Panc1 (cell line): ENCODE measurements at regions not wholly inside any gene's neighbourhood (a gene's known extent, or its start where the extent isn't known, plus 50 kb on each side); places are given as distances from the start of the nearest gene placed in this dataset.

Experiments used
- ATAC-seq: fragments of 200-7000 bp; cut with Tn5 transposase; 2 replicates; pipeline ENCODE4 v1.9.1; 2020; ENCODE audit warnings: mild to moderate bottlenecking, moderate library complexity
- BruUV-seq: library from RNA; stranded (reverse); fragments of 400-500 nt; replicated peaks from 2 replicates; lab custom pipeline; 2021; lab: Mats Ljungman, UMichigan
- CTCF ChIA-PET: fragments of 300-600 bp; sonication (Branson Sonifier 250); formaldehyde crosslinking; loops from one replicate; lab custom pipeline; 2022; ENCODE audit warnings: antibody characterized with exemption; lab: Charles Lee
- POLR2A ChIA-PET: fragments of 300-600 bp; sonication (Branson Sonifier 250); formaldehyde crosslinking; loops from one replicate; lab custom pipeline; 2022; ENCODE audit warnings: antibody characterized with exemption; lab: Charles Lee
- DNase-seq: peaks from one replicate; pipeline ENCODE4 v3.0.0-alpha.2; 2010; ENCODE audit warnings: low read depth, low spot score
- H3K27ac ChIP-seq: 2 replicates; pipeline ENCODE4 v1.5.1; 2011; ENCODE audit warnings: mild to moderate bottlenecking, low read length, inconsistent platforms
- H3K27me3 ChIP-seq: fragments of 200-500 bp; sonication (Bioruptor generic); 2 replicates; pipeline ENCODE4 v1.6.0; 2014; ENCODE audit warnings: low read length, inconsistent platforms; ENCODE audit not compliant: control insufficient read depth, insufficient read depth
- H3K36me3 ChIP-seq: fragments of 200-500 bp; sonication (Bioruptor generic); 2 replicates; pipeline ENCODE4 v1.5.1; 2014; ENCODE audit warnings: inconsistent platforms, mild to moderate bottlenecking, low read length, moderate library complexity; ENCODE audit not compliant: control insufficient read depth, insufficient read depth
- H3K4me1 ChIP-seq: 2 replicates; pipeline ENCODE4 v1.5.1; 2011; ENCODE audit warnings: inconsistent platforms, mild to moderate bottlenecking, low read length, moderate library complexity; ENCODE audit not compliant: control insufficient read depth, insufficient read depth
- H3K4me3 ChIP-seq, 2 experiments: 2 replicates each; pipeline ENCODE4 v1.5.1; 2011 to 2012; ENCODE audit warnings: low read depth in 2 of 2, low read length in 2 of 2, mild to moderate bottlenecking in 2 of 2, inconsistent platforms in 1 of 2, moderate library complexity in 1 of 2
- H3K9me3 ChIP-seq: fragments of 200-500 bp; sonication (Bioruptor generic); 2 replicates; pipeline ENCODE4 v1.5.1; 2014; ENCODE audit warnings: low read depth, mild to moderate bottlenecking, inconsistent platforms, low read length, moderate library complexity; ENCODE audit not compliant: control insufficient read depth, insufficient read depth
- POLR2AphosphoS5 ChIP-seq: IDR thresholded peaks from 2 replicates; pipeline ENCODE4 v1.6.1; 2012; ENCODE audit warnings: mild to moderate bottlenecking, low read depth, low read length, moderate library complexity
- SIN3A ChIP-seq: IDR thresholded peaks from 2 replicates; pipeline ENCODE4 v1.6.1; 2012; ENCODE audit warnings: low read depth, mild to moderate bottlenecking, low read length, moderate library complexity, borderline replicate concordance; ENCODE audit not compliant: insufficient read depth
- TCF7L2 ChIP-seq: IDR thresholded peaks from 2 replicates; pipeline ENCODE4 v1.6.1; 2011; ENCODE audit warnings: mild to moderate bottlenecking, low read depth, low read length, inconsistent platforms
- in situ Hi-C: cut with HindIII; loops from 2 replicates; pipeline ENCODE4 v1.10.0; 2016; ENCODE audit warnings: low sequenced_read_pairs, low pct_unique_long_range_greater_than_20kb
- intact Hi-C: fragments of 100-400 bp; cut with micrococcal nuclease; formaldehyde crosslinking; loops from one replicate; pipeline ENCODE4 v1.10.0; 2022; ENCODE audit not compliant: unreplicated experiment
- TF ChIP-seq, protein P1 (sequence below): fragments of 450-650 bp; IDR thresholded peaks from 2 replicates; pipeline ENCODE4 v1.5.1; 2017; ENCODE audit warnings: mild to moderate bottlenecking
- TF ChIP-seq, protein P2 (sequence below), 2 experiments: IDR thresholded peaks; 2 replicates each; pipeline ENCODE4 v1.6.1; 2011 to 2012; ENCODE audit warnings: low read depth in 2 of 2, control low read depth in 1 of 2, low read length in 1 of 2, mild to moderate bottlenecking in 1 of 2, moderate library complexity in 1 of 2; ENCODE audit not compliant: insufficient read depth in 1 of 2

DNA sequence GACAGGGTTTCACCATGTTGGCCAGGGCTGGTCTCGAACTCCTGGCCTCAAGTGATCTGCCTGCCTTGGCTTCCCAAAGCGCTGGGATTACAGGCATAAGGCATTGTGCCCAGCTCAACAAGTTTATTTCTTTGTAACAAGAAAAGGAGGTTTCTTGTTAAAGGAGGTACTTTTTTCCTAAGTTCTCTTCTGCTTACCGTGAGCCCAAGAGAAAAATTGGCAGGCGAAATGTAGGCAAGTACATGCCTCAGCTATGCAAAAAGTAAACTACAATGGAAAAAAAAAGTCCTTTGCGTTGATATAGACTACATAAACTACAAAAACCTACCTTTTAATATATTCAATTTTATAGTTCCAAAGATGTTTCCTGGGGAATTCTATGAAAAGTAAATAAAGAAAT is 122.6 kb downstream of the DKK1 start:
- intact Hi-C loops (no loop called here), in situ Hi-C loops (no loop called here)
- ATAC-seq (no peak), DNase-seq (no peak)
- H3K27me3 ChIP-seq: no peaks in the 10 kb centered on the region
- ChIA-PET POLR2A (no interaction called here), CTCF (no interaction called here)
- TF ChIP-seq, protein P1, sequence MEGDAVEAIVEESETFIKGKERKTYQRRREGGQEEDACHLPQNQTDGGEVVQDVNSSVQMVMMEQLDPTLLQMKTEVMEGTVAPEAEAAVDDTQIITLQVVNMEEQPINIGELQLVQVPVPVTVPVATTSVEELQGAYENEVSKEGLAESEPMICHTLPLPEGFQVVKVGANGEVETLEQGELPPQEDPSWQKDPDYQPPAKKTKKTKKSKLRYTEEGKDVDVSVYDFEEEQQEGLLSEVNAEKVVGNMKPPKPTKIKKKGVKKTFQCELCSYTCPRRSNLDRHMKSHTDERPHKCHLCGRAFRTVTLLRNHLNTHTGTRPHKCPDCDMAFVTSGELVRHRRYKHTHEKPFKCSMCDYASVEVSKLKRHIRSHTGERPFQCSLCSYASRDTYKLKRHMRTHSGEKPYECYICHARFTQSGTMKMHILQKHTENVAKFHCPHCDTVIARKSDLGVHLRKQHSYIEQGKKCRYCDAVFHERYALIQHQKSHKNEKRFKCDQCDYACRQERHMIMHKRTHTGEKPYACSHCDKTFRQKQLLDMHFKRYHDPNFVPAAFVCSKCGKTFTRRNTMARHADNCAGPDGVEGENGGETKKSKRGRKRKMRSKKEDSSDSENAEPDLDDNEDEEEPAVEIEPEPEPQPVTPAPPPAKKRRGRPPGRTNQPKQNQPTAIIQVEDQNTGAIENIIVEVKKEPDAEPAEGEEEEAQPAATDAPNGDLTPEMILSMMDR: no peak
- TF ChIP-seq TCF7L2 (no peak), SIN3A (no peak), POLR2AphosphoS5 (no peak)
- TF ChIP-seq, protein P2, sequence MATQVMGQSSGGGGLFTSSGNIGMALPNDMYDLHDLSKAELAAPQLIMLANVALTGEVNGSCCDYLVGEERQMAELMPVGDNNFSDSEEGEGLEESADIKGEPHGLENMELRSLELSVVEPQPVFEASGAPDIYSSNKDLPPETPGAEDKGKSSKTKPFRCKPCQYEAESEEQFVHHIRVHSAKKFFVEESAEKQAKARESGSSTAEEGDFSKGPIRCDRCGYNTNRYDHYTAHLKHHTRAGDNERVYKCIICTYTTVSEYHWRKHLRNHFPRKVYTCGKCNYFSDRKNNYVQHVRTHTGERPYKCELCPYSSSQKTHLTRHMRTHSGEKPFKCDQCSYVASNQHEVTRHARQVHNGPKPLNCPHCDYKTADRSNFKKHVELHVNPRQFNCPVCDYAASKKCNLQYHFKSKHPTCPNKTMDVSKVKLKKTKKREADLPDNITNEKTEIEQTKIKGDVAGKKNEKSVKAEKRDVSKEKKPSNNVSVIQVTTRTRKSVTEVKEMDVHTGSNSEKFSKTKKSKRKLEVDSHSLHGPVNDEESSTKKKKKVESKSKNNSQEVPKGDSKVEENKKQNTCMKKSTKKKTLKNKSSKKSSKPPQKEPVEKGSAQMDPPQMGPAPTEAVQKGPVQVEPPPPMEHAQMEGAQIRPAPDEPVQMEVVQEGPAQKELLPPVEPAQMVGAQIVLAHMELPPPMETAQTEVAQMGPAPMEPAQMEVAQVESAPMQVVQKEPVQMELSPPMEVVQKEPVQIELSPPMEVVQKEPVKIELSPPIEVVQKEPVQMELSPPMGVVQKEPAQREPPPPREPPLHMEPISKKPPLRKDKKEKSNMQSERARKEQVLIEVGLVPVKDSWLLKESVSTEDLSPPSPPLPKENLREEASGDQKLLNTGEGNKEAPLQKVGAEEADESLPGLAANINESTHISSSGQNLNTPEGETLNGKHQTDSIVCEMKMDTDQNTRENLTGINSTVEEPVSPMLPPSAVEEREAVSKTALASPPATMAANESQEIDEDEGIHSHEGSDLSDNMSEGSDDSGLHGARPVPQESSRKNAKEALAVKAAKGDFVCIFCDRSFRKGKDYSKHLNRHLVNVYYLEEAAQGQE (IDR thresholded peaks at IDR 0.05; ENCODE audit: insufficient read depth in 1 of 2, low read depth in 2 of 2, low read length in 1 of 2): no peak
- no peak overlapping the region for H3K4me3 ChIP-seq
- no peaks in the 10 kb centered on the region for H3K4me1 ChIP-seq
- BruUV-seq: no TSS peak
- H3K9me3 ChIP-seq: peaks cover 59% of the 10 kb centered on the region
- no peaks in the 10 kb centered on the region for H3K36me3 ChIP-seq
- peak overlapping the region; percentile 98; the same call in 1 of the 2 replicates for H3K27ac ChIP-seq

DNA sequence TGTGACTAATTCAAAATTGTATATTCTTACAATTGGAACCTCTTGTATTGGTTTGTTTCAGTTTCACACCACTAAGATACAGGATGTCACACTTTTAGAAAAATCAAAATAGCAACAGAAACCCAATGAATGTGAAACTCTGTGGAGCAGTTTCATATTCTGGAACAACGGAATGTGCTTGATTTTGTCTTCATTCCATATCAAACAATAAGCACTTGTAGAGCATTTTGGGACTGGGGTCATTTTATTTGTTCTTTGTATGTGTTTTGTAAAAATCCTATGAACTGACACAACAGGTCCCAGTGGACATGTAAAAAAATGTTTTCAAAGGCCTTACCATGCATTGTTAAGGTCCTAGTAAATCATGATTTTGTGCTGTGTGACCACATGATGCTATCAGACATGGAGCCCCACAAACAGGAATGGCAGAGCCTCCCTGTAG is 123.1 kb downstream of the DKK1 start:
- peaks cover 2% of the 10 kb centered on the region; the same call in 1 of the 2 replicates for H3K4me1 ChIP-seq
- no peak for ATAC-seq
- H3K9me3 ChIP-seq: peaks cover 55% of the 10 kb centered on the region
- CTCF ChIA-PET: no interaction called here
- no peaks in the 10 kb centered on the region for H3K27me3 ChIP-seq
- H3K4me3 ChIP-seq: no peak overlapping the region
- intact Hi-C loops: no loop called here
- POLR2A ChIA-PET: no interaction called here
- no peaks in the 10 kb centered on the region for H3K36me3 ChIP-seq
- peak overlapping the region; percentile 98 for H3K27ac ChIP-seq
- DNase-seq: no peak
- BruUV-seq: no TSS peak
- TF ChIP-seq SIN3A: no peak
- TF ChIP-seq, protein P1: no peak
- no peak for TF ChIP-seq POLR2AphosphoS5
- TF ChIP-seq, protein P2 (IDR thresholded peaks at IDR 0.05; ENCODE audit: insufficient read depth in 1 of 2, low read depth in 2 of 2, low read length in 1 of 2): no peak
- no peak for TF ChIP-seq TCF7L2
- in situ Hi-C loops: no loop called here
